Kidney (tissue), 13 donors: ENCODE measurements at regions not wholly inside any gene's neighbourhood (a gene's known extent, or its start where the extent isn't known, plus 50 kb on each side); places are given as distances from the start of the nearest gene placed in this dataset.

Source experiments
- DNase-seq, 5 donors: peaks; one replicate each; pipeline ENCODE4 v3.0.0-alpha.2; 2013 to 2020
- FAIRE-seq: peaks from 2 replicates; lab custom pipeline; 2012; peaks lifted over from hg19 to GRCh38; lab: Jason Lieb, UNC
- H3K27ac ChIP-seq, 2 donors: one replicate each; pipeline ENCODE4 v1.7.0; 2013; ENCODE audit warnings: low read depth in 2 of 2, low read length in 2 of 2, inconsistent platforms in 1 of 2
- H3K27me3 ChIP-seq: one replicate; pipeline ENCODE4 v1.7.1; 2013; ENCODE audit warnings: low read length, inconsistent platforms; ENCODE audit not compliant: control insufficient read depth, insufficient read depth
- H3K36me3 ChIP-seq, 3 donors: one replicate each; pipeline versions ENCODE4 v1.7.0 to v1.7.1; 2013; ENCODE audit warnings: low read length in 3 of 3, control low read depth in 1 of 3, inconsistent platforms in 1 of 3; ENCODE audit not compliant: insufficient read depth in 3 of 3, control insufficient read depth in 2 of 3
- H3K4me1 ChIP-seq, 3 donors: one replicate each; pipeline versions ENCODE4 v1.7.0 to v1.7.1; 2013; ENCODE audit warnings: low read length in 3 of 3, inconsistent platforms in 1 of 3, low read depth in 1 of 3; ENCODE audit not compliant: control insufficient read depth in 2 of 3, insufficient read depth in 2 of 3
- H3K4me3 ChIP-seq, 3 donors: one replicate each; pipeline versions ENCODE4 v1.7.0 to v1.8.1; 2013; ENCODE audit warnings: low read length in 3 of 3, control low read depth in 1 of 3, inconsistent platforms in 1 of 3
- H3K9ac ChIP-seq, 3 donors: one replicate each; pipeline versions ENCODE4 v1.7.0 to v1.7.1; 2013; ENCODE audit warnings: low read length in 3 of 3, control low read depth in 1 of 3, inconsistent platforms in 1 of 3
- H3K9me3 ChIP-seq, 3 donors: one replicate each; pipeline versions ENCODE4 v1.7.0 to v1.7.1; 2013; ENCODE audit warnings: low read length in 3 of 3, control low read depth in 1 of 3, inconsistent platforms in 1 of 3; ENCODE audit not compliant: control insufficient read depth in 2 of 3, insufficient read depth in 1 of 3
- CTCF ChIP-seq: IDR thresholded peaks from 3 replicates; pipeline ENCODE4 v1.5.1; 2012; ENCODE audit warnings: mild to moderate bottlenecking, moderate library complexity, borderline replicate concordance; ENCODE audit not compliant: insufficient read depth; ENCODE audit errors: extremely low read depth
- intact Hi-C: fragments of 100-400 bp; cut with DNase I; formaldehyde crosslinking; loops from one replicate; pipeline ENCODE4 v1.11.1; 2022
- donor health status: control.
- donor health status: control.
- donor health status: control.
- donor health status: control.
- donor health status: control.
- donor health status: DM: yes; HTN: yes; CAD: no.
- donor health status: Normal renal cell carcinoma (clear cell type).

- H3K36me3 ChIP-seq, result no peaks in the 10 kb centered on the region
- no peak overlapping the region for H3K9ac ChIP-seq
- FAIRE-seq, result peak; percentile 56
- no peak overlapping the region for H3K4me3 ChIP-seq
- no peak overlapping the region for H3K27ac ChIP-seq
- H3K9me3 ChIP-seq, result no peaks in the 10 kb centered on the region
- no peaks in the 10 kb centered on the region for H3K27me3 ChIP-seq
- no peaks in the 10 kb centered on the region for H3K4me1 ChIP-seq
- TF ChIP-seq CTCF, result peak; percentile 74
- intact Hi-C loops, result no loop called here
- peak in 3 of 5 donors; percentile 38 to 68 (median 66) for DNase-seq
Measured at GRCh38 chr2:3959372-3959771, 256.0 kb downstream of the DCDC2C start.

GRCh38 chr2:3960106-3960505 lies 256.7 kb downstream of the DCDC2C start:
- no peak for TF ChIP-seq CTCF
- DNase-seq (no peak), FAIRE-seq (no peak)
- Histone ChIP-seq H3K4me3 (no peak overlapping the region), H3K27ac (no peak overlapping the region), H3K4me1 (no peaks in the 10 kb centered on the region), H3K27me3 (no peaks in the 10 kb centered on the region), H3K36me3 (no peaks in the 10 kb centered on the region), H3K9ac (no peak overlapping the region), H3K9me3 (no peaks in the 10 kb centered on the region)
- intact Hi-C loops, result no loop called here

- no peaks in the 10 kb centered on the region for H3K9me3 ChIP-seq
- no peaks in the 10 kb centered on the region for H3K36me3 ChIP-seq
- no peak for TF ChIP-seq CTCF
- H3K4me1 ChIP-seq, result no peaks in the 10 kb centered on the region
- no peak overlapping the region for H3K9ac ChIP-seq
- no peak overlapping the region for H3K27ac ChIP-seq
- DNase-seq (no peak), FAIRE-seq (no peak)
- intact Hi-C loops, result no loop called here
- H3K27me3 ChIP-seq, result no peaks in the 10 kb centered on the region
- no peak overlapping the region for H3K4me3 ChIP-seq
Measured at GRCh38 chr2:3962719-3963118, 259.3 kb downstream of the DCDC2C start.

- Histone ChIP-seq H3K27ac (no peak overlapping the region), H3K27me3 (no peaks in the 10 kb centered on the region), H3K9me3 (no peaks in the 10 kb centered on the region), H3K4me1 (no peaks in the 10 kb centered on the region), H3K9ac (no peak overlapping the region), H3K36me3 (no peaks in the 10 kb centered on the region), H3K4me3 (no peak overlapping the region)
- FAIRE-seq (no peak), DNase-seq (no peak)
- no peak for TF ChIP-seq CTCF
- intact Hi-C loops, result no loop called here
Measured at GRCh38 chr2:3965211-3965610, 261.8 kb downstream of the DCDC2C start.
